HG02763 (cell line): ENCODE measurements at regions not wholly inside any gene's neighbourhood (a gene's known extent, or its start where the extent isn't known, plus 50 kb on each side); places are given as distances from the start of the nearest gene placed in this dataset.
"Not testable (repeated sequence)": the region's sequence is repeated elsewhere in the genome, so short reads cannot be mapped to it uniquely, and the experiment has no call there.

Experiments
- ATAC-seq: cut with Tn5 transposase; IDR thresholded peaks from one replicate; pipeline ENCODE4 v1.9.1; 2021; ENCODE audit warnings: mild to moderate bottlenecking, moderate library complexity; ENCODE audit not compliant: unreplicated experiment

DNA sequence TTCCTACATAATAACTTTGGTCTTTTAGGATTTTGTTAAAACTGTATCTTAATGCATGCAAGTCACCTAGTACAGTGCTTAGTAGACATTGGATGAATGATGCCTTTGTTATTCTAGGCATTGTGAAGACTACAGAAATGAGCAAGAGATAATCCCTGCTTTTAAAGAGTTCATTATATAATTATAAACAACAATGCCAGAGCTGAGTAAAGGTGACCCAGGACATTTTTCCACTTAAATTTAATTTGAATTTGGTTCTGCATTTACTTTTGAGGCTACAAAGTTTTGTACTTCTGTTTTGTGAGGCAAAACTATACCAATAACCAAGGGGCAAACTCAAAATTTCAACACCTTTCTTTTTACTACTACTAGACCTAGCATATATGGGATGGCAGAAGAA, 182.0 kb upstream of the SESN3 start:
- no peak for ATAC-seq

DNA sequence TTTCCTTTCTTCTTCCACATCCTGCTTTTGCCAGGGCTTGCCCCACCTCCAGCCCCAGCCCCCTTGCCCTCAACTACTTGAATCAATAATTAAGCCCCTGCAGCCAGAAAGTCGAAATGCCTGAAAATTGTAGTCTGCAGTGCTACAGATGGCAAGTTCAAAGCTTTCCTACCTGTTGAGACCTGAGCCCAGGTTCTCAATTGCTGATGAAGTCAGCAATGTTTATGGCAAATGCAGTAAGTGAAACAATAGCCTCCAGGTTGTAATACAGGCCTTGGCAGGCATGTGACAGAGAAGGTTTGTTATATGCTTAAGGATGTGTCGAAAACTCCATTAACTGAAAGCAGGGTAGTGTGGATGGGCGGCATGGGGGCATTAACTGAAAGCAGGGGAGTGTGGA, 181.1 kb upstream of the SESN3 start:
- ATAC-seq = no peak

DNA sequence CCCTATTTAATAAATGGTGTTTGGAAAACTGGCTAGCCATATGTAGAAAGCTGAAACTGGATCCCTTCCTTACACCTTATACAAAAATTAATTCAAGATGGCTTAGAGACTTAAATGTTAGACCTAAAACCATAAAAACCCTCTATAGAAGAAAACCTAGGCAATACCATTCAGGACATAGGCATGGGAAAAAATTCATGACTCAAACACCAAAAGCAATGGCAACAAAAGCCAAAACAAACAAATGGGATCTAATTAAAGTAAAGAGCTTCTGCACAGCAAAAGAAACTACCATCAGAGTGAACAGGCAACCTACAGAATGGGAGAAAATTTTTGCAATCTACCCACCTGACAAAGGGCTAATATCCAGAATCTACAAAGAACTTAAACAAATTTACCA, 179.7 kb upstream of the SESN3 start:
- not testable (repeated sequence) for ATAC-seq

DNA sequence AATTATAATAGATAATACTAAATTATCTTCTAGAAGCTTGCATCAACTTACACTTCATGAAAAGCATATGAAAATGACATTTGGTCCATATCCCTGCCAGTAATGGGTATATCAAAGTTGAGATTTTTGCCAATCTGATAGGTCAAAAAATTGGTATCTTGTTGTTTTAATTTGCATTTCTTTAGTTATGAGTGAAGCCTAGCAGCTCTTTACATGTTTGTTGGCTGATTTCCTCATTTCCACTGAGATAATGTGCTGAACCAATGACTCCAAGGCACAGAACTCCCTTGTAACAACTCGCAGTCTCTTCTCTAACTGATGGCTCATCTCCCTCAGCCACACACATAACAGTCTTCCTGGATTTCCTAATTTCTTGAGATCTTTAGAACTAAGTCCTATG, 175.3 kb upstream of the SESN3 start:
- no peak for ATAC-seq

DNA sequence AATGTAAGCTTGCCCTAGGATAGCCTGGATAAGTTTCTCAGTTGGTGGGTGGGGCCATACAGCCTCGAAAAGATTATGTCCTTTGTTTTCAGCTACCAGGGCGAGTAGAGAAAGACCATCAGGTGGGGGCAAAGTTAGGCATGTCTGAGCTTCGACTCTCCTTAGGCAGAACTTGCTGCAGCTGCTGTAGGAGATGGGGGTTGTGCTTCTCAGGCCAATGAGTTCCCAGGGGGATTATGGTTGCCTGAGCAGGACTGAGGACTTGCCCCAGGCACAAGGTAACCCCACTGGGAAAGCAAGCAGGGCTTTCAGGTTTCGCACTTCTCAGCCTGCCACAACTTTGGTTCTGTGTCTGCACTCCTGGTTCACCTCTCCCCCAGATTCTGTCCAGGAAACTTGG, 173.4 kb upstream of the SESN3 start:
- no peak for ATAC-seq

DNA sequence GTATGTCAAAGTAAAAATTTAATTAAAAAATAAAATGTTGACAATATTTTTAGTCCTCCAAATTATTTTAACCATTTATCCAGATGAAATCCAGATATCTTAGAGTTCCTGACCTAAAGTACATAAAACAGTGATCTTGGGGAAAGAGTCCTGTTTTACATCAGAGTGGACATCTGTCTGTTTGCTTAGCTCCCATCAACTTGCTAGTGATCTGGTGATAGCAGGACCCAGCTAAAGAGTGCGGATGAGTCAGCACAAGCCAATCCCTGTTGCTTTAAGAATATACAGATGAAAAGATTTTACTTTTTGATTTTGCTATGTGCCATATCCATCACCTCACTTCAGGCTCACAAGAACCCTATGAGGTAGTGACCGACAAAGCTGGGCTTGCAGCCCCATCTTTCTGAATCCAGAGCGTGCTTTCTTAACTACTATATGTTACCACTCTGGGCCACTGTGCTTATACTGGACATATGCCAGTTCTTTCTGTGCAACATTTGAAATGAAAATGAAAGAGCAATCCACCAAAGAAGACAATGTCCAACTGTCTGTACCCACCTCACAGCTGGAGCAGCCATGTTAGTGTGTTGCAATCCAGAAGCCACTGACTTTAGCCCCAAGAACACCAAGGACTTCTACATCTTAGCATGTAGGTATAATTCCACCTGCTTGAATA, 167.6 kb upstream of the SESN3 start:
- ATAC-seq = no peak

DNA sequence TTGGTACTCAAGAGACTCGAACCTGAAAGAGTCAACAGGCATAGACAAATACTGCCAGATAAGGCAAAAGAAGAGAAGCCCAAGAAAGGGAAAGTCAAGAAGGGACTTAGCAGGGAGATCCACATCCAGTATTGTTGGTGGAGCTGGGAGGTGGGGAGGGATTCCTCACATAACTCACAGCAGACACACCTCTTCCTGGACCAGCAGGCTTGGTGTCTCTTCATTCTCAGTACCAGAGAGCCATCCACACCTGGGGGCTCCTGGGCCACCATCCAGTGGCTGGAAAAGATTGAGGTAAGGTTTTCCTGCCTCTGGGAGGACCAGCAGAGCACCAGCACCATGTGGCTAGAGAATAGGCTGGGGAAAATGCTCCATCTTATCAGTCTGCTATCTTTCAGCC, 161.6 kb upstream of the SESN3 start:
- ATAC-seq = no peak

DNA sequence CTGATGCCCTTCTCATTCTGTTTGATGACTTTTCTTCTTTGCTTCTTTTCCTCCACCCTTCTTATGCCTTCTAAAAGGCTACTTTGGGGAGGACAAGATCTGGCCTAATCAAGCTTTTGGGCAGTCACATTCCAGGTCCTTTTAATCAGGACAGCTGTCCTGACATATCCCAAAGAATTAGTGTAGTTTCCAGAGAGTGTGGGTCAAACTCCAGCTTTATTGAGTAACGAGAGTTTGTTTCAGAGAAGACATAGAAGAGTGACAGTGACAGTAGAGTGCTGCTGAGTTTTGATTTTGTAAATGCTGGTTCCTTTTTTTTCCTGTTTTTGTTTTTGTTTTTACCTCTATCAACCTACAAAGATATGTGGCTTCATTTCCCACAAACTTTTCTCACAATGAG, 158.4 kb upstream of the SESN3 start:
- ATAC-seq = no peak

DNA sequence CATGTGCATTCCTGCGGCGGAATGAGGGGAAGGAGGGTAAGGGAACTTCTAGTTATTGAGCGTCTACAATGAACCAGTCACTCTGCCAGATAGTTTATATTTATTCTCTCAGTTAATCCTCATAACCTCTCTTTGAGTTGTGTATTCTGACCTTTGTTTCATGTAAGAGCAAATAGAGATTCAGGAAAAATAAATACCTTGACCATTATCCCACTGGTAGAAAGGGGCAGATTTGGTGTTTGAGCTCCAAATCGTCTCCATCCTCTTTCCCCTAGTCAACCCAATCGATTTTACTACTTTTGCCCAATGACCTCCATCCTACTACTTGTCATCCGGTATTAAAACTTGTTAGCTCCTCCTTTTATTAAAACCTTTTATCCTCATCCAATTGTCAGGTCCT, 157.1 kb upstream of the SESN3 start:
- no peak for ATAC-seq

DNA sequence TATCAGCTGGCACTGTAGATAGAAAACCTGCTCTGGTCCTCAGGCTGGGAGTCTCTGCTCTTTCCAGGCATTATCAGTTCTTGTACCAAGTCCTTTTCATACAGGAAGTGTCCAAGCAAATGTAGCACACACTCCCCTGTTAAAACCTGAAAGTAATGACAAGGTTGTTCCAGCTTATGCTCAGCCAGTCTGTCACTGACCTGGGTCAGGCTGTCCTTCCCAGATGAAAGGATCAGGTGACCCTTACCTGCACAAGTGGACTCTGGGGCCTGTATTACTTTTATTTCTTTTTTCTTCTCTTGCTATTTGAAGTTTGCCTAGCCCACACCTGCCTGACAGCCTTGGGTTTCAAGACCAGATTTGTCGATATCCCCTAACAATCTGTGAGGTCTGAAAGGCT, 156.3 kb upstream of the SESN3 start:
- ATAC-seq = no peak

DNA sequence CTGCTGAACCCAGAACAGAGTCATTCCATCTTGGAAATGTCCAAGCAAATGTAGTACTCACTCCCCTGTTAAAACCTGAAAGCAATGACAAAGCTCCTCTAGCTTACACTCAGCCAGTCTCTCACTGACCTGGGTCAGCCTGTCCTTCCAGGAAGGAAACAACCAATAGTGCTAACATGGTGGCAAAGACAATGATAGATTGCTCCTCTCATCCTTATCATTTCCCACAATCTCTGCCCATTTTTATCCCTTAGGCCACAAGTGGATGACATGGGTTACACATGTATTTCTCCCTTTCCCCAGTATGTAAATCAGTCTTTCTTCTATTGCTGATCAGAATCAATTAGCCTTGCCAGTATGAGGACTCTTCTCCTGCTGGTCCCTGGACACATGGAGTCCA, 154.6 kb upstream of the SESN3 start:
- no peak for ATAC-seq

DNA sequence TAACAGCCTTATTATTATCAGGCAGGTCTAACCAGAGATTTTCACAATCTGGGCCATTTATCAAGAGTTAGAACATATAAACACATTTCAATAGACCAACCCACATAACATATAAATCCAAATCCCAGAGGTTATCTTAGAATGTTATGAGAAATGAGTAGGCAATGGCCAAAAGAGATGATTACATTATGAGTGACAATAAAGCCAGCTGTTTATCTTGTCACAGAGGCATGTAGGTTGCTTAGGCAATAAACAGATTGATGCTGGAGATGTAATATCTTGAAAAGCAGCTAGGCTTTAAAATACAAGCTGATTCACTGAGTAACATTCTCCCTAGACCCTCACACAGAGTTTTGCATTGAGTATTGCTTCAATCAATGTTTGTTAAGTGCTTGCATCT, 148.5 kb upstream of the SESN3 start:
- no peak for ATAC-seq

DNA sequence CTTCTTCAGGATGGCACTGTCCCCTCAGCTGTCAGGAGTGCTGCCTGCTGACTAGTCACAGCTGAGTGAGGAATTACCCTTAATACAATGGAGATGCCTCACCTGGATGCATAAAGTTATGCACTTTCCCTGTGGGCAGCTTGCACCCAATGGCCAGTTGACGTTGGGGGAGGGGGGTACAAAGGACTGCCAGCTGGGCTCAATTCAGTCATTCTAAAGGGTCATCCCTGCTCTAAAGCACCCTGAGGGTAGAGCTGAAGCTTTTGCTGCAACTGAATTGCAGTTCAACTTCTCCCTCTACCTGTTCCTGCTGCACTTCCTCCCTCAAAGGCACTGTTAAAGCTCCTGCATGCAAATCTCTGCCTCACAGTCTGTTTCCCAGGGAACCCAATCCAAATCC, 147.8 kb upstream of the SESN3 start:
- no peak for ATAC-seq

DNA sequence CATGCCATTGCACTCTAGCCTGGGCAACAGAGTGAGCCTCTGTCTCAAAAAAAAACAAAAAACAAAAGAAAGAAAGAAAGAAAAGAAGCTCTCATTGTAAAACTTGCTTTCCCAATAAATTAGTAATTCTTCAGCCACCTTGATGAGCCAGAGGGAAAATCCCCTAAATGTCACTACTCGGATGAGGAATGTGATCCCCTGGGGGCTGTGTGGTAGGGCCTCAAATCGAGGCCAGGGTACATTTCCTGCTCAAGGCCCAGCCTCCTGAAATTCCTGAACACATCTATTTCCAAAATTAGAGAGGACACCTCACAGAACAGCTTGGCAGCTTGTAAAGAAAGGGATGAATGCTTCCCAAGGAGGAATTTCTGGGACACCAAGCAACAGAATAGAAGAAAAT, 147.1 kb upstream of the SESN3 start:
- no peak for ATAC-seq

DNA sequence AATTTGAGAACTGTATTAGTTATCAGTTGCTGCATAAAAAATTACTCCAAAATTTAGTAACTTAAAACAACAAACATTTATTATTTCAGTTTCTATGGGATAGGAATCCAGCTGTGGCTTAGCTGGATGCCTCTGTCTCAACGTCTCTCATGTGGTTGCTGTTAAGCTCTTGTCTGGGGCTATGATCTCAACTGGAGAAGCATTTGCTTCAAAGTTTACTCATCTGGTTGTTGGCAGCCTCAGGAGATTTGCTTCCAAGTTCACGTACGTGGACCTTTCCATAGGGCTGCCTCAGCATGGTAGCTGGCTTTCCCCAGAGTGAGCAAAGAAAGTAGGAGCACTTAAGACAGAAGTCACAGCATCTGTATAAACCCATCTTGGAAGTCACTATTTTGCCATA, 144.9 kb upstream of the SESN3 start:
- ATAC-seq = no peak

DNA sequence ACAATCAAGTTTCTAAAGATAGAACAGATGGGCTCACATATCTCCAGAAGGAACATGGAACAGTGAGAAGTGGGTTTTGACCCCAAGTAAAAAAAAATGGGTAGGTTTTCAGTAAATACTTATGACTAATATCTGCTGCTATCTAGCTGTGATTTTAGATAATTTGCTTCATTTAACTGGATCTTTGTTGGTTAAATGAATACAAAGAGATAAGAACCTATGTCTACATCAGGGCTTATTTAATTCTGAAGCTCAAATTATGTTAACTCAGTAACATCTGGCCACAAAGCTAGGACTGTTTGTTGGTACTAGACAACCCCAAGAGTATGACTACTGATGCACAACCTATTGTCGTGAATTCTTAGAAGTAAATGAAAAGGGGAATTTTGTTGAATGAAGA, 144.4 kb upstream of the SESN3 start:
- no peak for ATAC-seq

DNA sequence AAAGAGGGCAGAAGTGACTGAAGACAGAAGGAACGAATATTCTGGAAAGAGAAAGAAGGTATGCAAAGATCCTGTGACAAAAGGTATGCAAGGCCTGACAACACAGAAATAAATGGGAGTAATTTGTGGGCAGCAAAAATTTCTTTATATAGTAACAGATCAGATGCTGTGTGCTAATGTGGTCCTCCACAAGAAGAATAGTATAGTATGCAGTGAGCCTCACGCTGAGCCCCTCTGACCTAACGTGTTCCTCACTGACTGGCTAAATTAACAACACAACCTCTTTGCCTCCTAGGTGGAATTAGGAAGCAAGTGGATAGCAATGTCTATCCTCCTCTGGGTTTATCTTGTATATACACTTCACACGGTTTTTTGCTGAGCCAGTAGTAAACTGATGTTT, 143.1 kb upstream of the SESN3 start:
- ATAC-seq = no peak

DNA sequence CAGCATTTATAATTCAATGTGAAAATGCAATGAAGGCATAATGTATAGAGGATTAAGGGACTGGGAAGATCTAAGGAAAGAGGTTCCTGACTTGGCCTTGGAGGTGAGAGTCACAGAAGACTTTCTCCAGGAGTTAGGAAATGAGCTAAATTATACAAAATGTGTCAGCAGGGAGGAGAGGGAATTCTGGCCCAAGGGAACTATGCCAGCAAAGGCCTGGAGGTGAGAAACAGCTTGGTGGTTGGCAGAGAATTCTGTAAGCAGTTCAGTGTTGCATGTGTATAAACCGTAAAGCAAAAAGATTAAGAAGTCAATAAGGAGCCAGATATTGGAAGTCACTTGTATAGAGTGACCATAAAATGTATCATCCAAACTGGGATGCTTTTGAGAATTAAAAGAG, 142.2 kb upstream of the SESN3 start:
- no peak for ATAC-seq

DNA sequence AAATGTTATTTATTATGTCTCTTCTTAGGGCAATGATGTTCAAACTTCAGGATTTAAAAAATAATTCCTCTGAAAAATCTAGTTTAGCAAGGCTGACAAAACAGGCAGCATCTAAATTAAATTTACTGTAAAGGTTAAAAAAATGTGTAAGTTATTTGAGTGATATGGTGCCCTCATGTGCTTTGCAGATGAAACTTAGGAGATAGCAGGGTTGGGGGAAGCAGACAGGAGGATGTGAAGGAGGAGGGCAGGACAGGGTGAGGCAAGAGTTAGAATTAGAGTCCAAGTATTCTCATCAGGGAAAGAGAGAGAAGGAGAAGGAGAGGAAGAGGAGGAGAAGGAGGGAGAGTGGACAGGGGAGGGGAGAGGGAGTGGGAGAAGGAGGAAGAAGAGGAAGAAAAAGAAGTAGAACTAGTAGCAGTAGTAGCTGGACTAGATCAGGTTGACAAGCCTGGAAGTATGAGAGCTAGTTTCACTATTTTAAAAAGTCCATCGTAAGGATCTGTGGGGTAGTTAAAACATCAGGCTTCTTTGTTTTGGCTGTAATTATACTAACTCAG, 141.2 kb upstream of the SESN3 start:
- ATAC-seq = no peak

DNA sequence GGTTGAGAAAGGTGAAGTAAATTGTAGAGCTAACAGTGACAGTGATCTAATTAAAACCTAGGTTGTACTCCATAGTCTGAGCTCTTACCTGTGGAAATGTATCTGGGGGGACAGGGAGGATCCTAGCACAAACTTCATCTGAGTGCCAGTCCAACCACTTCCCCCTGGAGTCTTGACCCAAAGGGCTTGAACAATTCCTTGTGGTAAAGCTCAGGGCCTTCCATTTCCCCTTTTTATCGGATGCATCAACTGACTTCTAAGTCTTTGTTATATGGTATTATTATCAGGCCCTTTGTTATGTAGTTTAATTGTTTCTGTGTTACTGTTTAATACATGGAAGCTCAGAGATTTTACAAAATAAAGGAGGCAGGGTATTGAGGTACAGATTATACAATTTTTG, 140.2 kb upstream of the SESN3 start:
- no peak for ATAC-seq

DNA sequence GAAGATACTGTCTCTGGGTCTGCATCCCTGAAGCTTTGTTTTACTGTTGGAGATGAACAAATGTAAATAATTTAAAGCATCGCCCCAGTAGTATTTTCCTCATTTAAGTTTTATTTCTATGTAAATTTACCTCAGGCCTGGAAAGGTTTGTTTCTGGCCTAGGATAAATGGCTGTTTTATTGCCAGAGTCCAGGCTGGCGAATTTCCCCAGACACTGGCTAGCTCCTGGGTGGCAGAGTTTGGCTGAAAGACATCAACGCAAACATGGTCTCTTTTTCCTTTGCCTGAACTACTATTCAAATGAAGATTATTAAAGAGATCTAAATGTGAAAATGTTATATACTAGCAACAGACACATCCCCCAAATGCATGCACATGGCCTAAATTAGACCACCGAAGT, 136.7 kb upstream of the SESN3 start:
- ATAC-seq = no peak

DNA sequence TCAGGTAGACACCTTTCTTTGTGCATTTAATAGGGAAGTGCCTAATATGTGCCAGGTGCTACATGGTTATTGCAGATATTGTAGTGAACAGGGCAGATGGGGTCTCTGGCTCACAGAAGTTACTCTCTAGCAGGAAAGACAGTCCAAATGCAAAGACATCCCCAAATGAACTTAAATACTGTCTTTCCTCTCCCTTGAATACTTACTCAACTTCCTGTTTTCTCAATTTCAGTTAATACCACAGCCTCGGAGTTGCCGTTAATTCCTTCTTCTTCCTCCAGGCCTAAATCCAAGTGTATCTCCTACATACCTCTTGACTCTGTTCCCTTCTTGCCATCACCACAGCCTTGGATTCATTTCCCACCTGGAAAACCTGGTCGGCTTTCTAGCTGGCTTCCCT, 134.3 kb upstream of the SESN3 start:
- no peak for ATAC-seq
